ENCODE measurements at regions not wholly inside any gene's neighbourhood (a gene's known extent, or its start where the extent isn't known, plus 50 kb on each side); places are given as distances from the start of the nearest gene placed in this dataset.

GRCh38 chr10:57822965-57823364 lies 444.7 kb downstream of the IPMK start:
- ATAC-seq (no peak), DNase-seq (ENCODE audit: low read depth, low spot score) (no peak)
- H3K27me3 ChIP-seq (ENCODE audit: control insufficient read depth, insufficient read depth, low read length), result no peaks in the 10 kb centered on the region
- in situ Hi-C loops (cut with HindIII; ENCODE audit: low pct_unique_long_range_greater_than_20kb, low sequenced_read_pairs) (no loop called here), intact Hi-C loops (cut with micrococcal nuclease; ENCODE audit: unreplicated experiment) (no loop called here)
- ChIA-PET CTCF (no interaction called here), POLR2A (no interaction called here)
- TF ChIP-seq TCF7L2 (IDR thresholded peaks at IDR 0.05; ENCODE audit: low read depth, low read length), result no peak
- no peak for TF ChIP-seq POLR2AphosphoS5 (IDR thresholded peaks at IDR 0.05; ENCODE audit: low read depth, low read length)
- TF ChIP-seq, protein P1, sequence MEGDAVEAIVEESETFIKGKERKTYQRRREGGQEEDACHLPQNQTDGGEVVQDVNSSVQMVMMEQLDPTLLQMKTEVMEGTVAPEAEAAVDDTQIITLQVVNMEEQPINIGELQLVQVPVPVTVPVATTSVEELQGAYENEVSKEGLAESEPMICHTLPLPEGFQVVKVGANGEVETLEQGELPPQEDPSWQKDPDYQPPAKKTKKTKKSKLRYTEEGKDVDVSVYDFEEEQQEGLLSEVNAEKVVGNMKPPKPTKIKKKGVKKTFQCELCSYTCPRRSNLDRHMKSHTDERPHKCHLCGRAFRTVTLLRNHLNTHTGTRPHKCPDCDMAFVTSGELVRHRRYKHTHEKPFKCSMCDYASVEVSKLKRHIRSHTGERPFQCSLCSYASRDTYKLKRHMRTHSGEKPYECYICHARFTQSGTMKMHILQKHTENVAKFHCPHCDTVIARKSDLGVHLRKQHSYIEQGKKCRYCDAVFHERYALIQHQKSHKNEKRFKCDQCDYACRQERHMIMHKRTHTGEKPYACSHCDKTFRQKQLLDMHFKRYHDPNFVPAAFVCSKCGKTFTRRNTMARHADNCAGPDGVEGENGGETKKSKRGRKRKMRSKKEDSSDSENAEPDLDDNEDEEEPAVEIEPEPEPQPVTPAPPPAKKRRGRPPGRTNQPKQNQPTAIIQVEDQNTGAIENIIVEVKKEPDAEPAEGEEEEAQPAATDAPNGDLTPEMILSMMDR (IDR thresholded peaks at IDR 0.05), result no peak
- no peak for TF ChIP-seq SIN3A (IDR thresholded peaks at IDR 0.05; ENCODE audit: borderline replicate concordance, insufficient read depth, low read depth, low read length)
- TF ChIP-seq, protein P2, sequence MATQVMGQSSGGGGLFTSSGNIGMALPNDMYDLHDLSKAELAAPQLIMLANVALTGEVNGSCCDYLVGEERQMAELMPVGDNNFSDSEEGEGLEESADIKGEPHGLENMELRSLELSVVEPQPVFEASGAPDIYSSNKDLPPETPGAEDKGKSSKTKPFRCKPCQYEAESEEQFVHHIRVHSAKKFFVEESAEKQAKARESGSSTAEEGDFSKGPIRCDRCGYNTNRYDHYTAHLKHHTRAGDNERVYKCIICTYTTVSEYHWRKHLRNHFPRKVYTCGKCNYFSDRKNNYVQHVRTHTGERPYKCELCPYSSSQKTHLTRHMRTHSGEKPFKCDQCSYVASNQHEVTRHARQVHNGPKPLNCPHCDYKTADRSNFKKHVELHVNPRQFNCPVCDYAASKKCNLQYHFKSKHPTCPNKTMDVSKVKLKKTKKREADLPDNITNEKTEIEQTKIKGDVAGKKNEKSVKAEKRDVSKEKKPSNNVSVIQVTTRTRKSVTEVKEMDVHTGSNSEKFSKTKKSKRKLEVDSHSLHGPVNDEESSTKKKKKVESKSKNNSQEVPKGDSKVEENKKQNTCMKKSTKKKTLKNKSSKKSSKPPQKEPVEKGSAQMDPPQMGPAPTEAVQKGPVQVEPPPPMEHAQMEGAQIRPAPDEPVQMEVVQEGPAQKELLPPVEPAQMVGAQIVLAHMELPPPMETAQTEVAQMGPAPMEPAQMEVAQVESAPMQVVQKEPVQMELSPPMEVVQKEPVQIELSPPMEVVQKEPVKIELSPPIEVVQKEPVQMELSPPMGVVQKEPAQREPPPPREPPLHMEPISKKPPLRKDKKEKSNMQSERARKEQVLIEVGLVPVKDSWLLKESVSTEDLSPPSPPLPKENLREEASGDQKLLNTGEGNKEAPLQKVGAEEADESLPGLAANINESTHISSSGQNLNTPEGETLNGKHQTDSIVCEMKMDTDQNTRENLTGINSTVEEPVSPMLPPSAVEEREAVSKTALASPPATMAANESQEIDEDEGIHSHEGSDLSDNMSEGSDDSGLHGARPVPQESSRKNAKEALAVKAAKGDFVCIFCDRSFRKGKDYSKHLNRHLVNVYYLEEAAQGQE (IDR thresholded peaks at IDR 0.05; ENCODE audit: insufficient read depth in 1 of 2, low read depth in 2 of 2, low read length in 1 of 2), result no peak
- no TSS peak for BruUV-seq (replicated peaks)
- no peak overlapping the region for H3K27ac ChIP-seq (ENCODE audit: low read length)
- no peaks in the 10 kb centered on the region for H3K9me3 ChIP-seq (ENCODE audit: control insufficient read depth, insufficient read depth, low read depth, low read length)
- H3K36me3 ChIP-seq (ENCODE audit: control insufficient read depth, insufficient read depth, low read length), result no peaks in the 10 kb centered on the region
- H3K4me1 ChIP-seq (ENCODE audit: control insufficient read depth, insufficient read depth, low read length), result no peaks in the 10 kb centered on the region
- no peak overlapping the region for H3K4me3 ChIP-seq (ENCODE audit: low read depth in 2 of 2, low read length in 2 of 2)

- Histone ChIP-seq H3K27ac (ENCODE audit: low read length) (no peak overlapping the region), H3K9me3 (ENCODE audit: control insufficient read depth, insufficient read depth, low read depth, low read length) (no peaks in the 10 kb centered on the region), H3K27me3 (ENCODE audit: control insufficient read depth, insufficient read depth, low read length) (no peaks in the 10 kb centered on the region), H3K36me3 (ENCODE audit: control insufficient read depth, insufficient read depth, low read length) (no peaks in the 10 kb centered on the region), H3K4me3 (ENCODE audit: low read depth in 2 of 2, low read length in 2 of 2) (no peak overlapping the region), H3K4me1 (ENCODE audit: control insufficient read depth, insufficient read depth, low read length) (no peaks in the 10 kb centered on the region)
- POLR2A ChIA-PET, result no interaction called here
- DNase-seq (ENCODE audit: low read depth, low spot score) (no peak), ATAC-seq (no peak)
- CTCF ChIA-PET, result no interaction called here
- intact Hi-C loops (cut with micrococcal nuclease; ENCODE audit: unreplicated experiment) (no loop called here), in situ Hi-C loops (cut with HindIII; ENCODE audit: low pct_unique_long_range_greater_than_20kb, low sequenced_read_pairs) (no loop called here)
- no peak for TF ChIP-seq SIN3A (IDR thresholded peaks at IDR 0.05; ENCODE audit: borderline replicate concordance, insufficient read depth, low read depth, low read length)
- BruUV-seq (replicated peaks), result no TSS peak
These were observed 449.2 kb downstream of the IPMK start for GRCh38 chr10:57818522-57818921.

- ATAC-seq (no peak), DNase-seq (ENCODE audit: low read depth, low spot score) (no peak)
- ChIA-PET CTCF (no interaction called here), POLR2A (no interaction called here)
- TF ChIP-seq TCF7L2 (IDR thresholded peaks at IDR 0.05; ENCODE audit: low read depth, low read length) (no peak), POLR2AphosphoS5 (IDR thresholded peaks at IDR 0.05; ENCODE audit: low read depth, low read length) (no peak), SIN3A (IDR thresholded peaks at IDR 0.05; ENCODE audit: borderline replicate concordance, insufficient read depth, low read depth, low read length) (no peak)
- TF ChIP-seq, protein P2 (IDR thresholded peaks at IDR 0.05; ENCODE audit: insufficient read depth in 1 of 2, low read depth in 2 of 2, low read length in 1 of 2), result no peak
- TF ChIP-seq, protein P1 (IDR thresholded peaks at IDR 0.05), result no peak
- Histone ChIP-seq H3K36me3 (ENCODE audit: control insufficient read depth, insufficient read depth, low read length) (no peaks in the 10 kb centered on the region), H3K27ac (ENCODE audit: low read length) (no peak overlapping the region), H3K4me1 (ENCODE audit: control insufficient read depth, insufficient read depth, low read length) (no peaks in the 10 kb centered on the region), H3K27me3 (ENCODE audit: control insufficient read depth, insufficient read depth, low read length) (no peaks in the 10 kb centered on the region), H3K4me3 (ENCODE audit: low read depth in 2 of 2, low read length in 2 of 2) (no peak overlapping the region), H3K9me3 (ENCODE audit: control insufficient read depth, insufficient read depth, low read depth, low read length) (no peaks in the 10 kb centered on the region)
- in situ Hi-C loops (cut with HindIII; ENCODE audit: low pct_unique_long_range_greater_than_20kb, low sequenced_read_pairs), result no loop called here
- no TSS peak for BruUV-seq (replicated peaks)
- intact Hi-C loops (cut with micrococcal nuclease; ENCODE audit: unreplicated experiment), result no loop called here
These were observed 450.0 kb downstream of the IPMK start for GRCh38 chr10:57817741-57818140.

Data from Panc1 (cell line).